K562 (cell line): ENCODE measurements at regions not wholly inside any gene's neighbourhood (a gene's known extent, or its start where the extent isn't known, plus 50 kb on each side); places are given as distances from the start of the nearest gene placed in this dataset.

ENCODE experiments used
- ATAC-seq: fragments of 200-7000 bp; cut with Tn5 transposase; 3 replicates; pipeline ENCODE4 v1.9.1; 2020; ENCODE audit warnings: moderate library complexity
- BruUV-seq: library from RNA; stranded (reverse); fragments of 400-500 nt; replicated peaks from 2 replicates; lab custom pipeline; 2021; lab: Mats Ljungman, UMichigan
- CTCF ChIA-PET: fragments of 300-600 bp; formaldehyde crosslinking; extraction: SDS; loops from one replicate; lab custom pipeline; 2021; ENCODE audit warnings: low intra/inter-chr PET ratio; lab: Yijun Ruan, JAX
- POLR2A ChIA-PET: fragments of 300-600, 350-650 bp; sonication (Branson Sonifier 250); formaldehyde crosslinking; extraction: SDS; loops from one replicate; lab custom pipeline; 2021; ENCODE audit warnings: antibody characterized with exemption, inconsistent platforms; lab: Yijun Ruan, JAX
- DNase-seq, 4 experiments: peaks; one replicate each; pipeline versions ENCODE4 v3.0.0 to v3.0.0-alpha.2; 2011 to 2018; ENCODE audit warnings: low spot score in 3 of 4, mixed read lengths in 3 of 4; ENCODE audit errors: extremely low read depth in 1 of 4
- FAIRE-seq: peaks from 2 replicates; lab custom pipeline; 2011; peaks lifted over from hg19 to GRCh38; lab: Jason Lieb, UNC
- H2AFZ ChIP-seq: 2 replicates; pipeline ENCODE4 v1.6.0; 2011; ENCODE audit warnings: low read depth, low read length, control low read depth, inconsistent platforms
- H3K27ac ChIP-seq: fragments of 200-600 bp; 3 replicates; pipeline ENCODE4 v1.8.0; 2011; ENCODE audit warnings: low read depth, mild to moderate bottlenecking, control low read depth, inconsistent platforms, low read length, moderate library complexity, mixed read lengths; ENCODE audit errors: extremely low read depth
- H3K27me3 ChIP-seq, 2 experiments: fragments of 300-600 bp in 1 of 2; 2 replicates in 1 of 2; 3 replicates in 1 of 2; pipeline versions ENCODE4 v1.6.0 to v1.8.0; 2011; ENCODE audit warnings: inconsistent platforms in 2 of 2, low read length in 2 of 2, mild to moderate bottlenecking in 1 of 2, mixed read lengths in 1 of 2, moderate library complexity in 1 of 2; ENCODE audit not compliant: control insufficient read depth in 2 of 2, insufficient read depth in 2 of 2
- H3K36me3 ChIP-seq: fragments of 300-600 bp; 3 replicates; pipeline ENCODE4 v1.8.0; 2011; ENCODE audit warnings: mild to moderate bottlenecking, low read length, inconsistent platforms; ENCODE audit not compliant: control insufficient read depth, insufficient read depth
- H3K4me1 ChIP-seq, 2 experiments: fragments of 200-600 bp in 1 of 2; replicated peaks in 1 of 2; 2 replicates in 1 of 2; 3 replicates in 1 of 2; pipeline versions ENCODE4 v1.5.1 to v1.8.0; 2011; ENCODE audit warnings: inconsistent platforms in 2 of 2, low read length in 2 of 2, mild to moderate bottlenecking in 1 of 2, mixed read lengths in 1 of 2, moderate library complexity in 1 of 2; ENCODE audit not compliant: control insufficient read depth in 2 of 2, insufficient read depth in 2 of 2
- H3K4me2 ChIP-seq: 2 replicates; pipeline ENCODE4 v1.6.1; 2011; ENCODE audit warnings: low read length, control low read depth, inconsistent platforms, mixed read lengths; ENCODE audit not compliant: insufficient read depth
- H3K4me3 ChIP-seq: fragments of 200-600 bp; sonication (generic), shearing (Covaris generic); 2 replicates; pipeline ENCODE4 v1.5.1; 2016; ENCODE audit warnings: control low read depth, inconsistent platforms
- H3K79me2 ChIP-seq: fragments of 200-600 bp; 3 replicates; pipeline ENCODE4 v1.8.0; 2011; ENCODE audit warnings: low read length, inconsistent platforms; ENCODE audit not compliant: control insufficient read depth, insufficient read depth
- H3K9ac ChIP-seq, 2 experiments: 2 replicates each; pipeline versions ENCODE4 v1.6.0 to v1.6.1; 2011; ENCODE audit warnings: low read depth in 2 of 2, low read length in 2 of 2, control low read depth in 1 of 2, inconsistent platforms in 1 of 2, mild to moderate bottlenecking in 1 of 2, mixed read lengths in 1 of 2; ENCODE audit not compliant: insufficient read depth in 1 of 2
- H3K9me1 ChIP-seq: one replicate; pipeline ENCODE4 v1.6.0; 2011; ENCODE audit warnings: inconsistent platforms, mild to moderate bottlenecking, low read length, moderate library complexity; ENCODE audit not compliant: control insufficient read depth, insufficient read depth
- H3K9me3 ChIP-seq: replicated peaks from 2 replicates; pipeline ENCODE4 v1.5.1; 2011; ENCODE audit warnings: low read depth, low read length, inconsistent platforms; ENCODE audit not compliant: control insufficient read depth, insufficient read depth
- H4K20me1 ChIP-seq: replicated peaks from 2 replicates; pipeline ENCODE4 v1.6.1; 2011; ENCODE audit warnings: low read length, inconsistent platforms, mixed read lengths; ENCODE audit not compliant: control insufficient read depth, insufficient read depth
- GATAD2B ChIP-seq: fragments of 450-650 bp; IDR thresholded peaks from 2 replicates; pipeline ENCODE4 v1.6.1; 2017; ENCODE audit warnings: mild to moderate bottlenecking, borderline replicate concordance
- NKRF ChIP-seq: fragments of 450-650 bp; IDR thresholded peaks from 2 replicates; pipeline ENCODE4 v1.6.1; 2016; ENCODE audit warnings: borderline replicate concordance
- TGIF2 ChIP-seq: sonication (generic); formaldehyde crosslinking; IDR thresholded peaks from 2 replicates; pipeline ENCODE4 v1.8.1; 2022; ENCODE audit warnings: mild to moderate bottlenecking, missing genetic modification reagents, moderate library complexity
- ZNF224 ChIP-seq: sonication (generic); formaldehyde crosslinking; IDR thresholded peaks from 2 replicates; pipeline ENCODE4 v1.8.0; 2022; ENCODE audit warnings: mild to moderate bottlenecking, missing genetic modification reagents
- ZNF79 ChIP-seq: fragments of 250-450 bp; sonication (Bioruptor Pico); IDR thresholded peaks from 2 replicates; pipeline ENCODE4 v1.4.0; 2020; ENCODE audit warnings: low read depth, mild to moderate bottlenecking, moderate library complexity
- WGBS: fragments of 100-300 bp; shearing (Covaris generic); methylation state at CpG from one replicate; pipeline ENCODE4 v1.1.6; 2016; ENCODE audit warnings: low coverage, mixed read lengths; ENCODE audit not compliant: insufficient coverage; ENCODE audit errors: missing lambda C conversion rate; 5-methylcytosine and 5-hydroxymethylcytosine counted together
- in situ Hi-C: fragments of 300-500 bp; cut with MboI; formaldehyde crosslinking; loops from 4 replicates; pipeline ENCODE4 v1.15.0; 2018; ENCODE audit warnings: inconsistent platforms, mixed read lengths
- intact Hi-C: fragments of 100-400 bp; cut with micrococcal nuclease; formaldehyde crosslinking; loops from 2 replicates; pipeline ENCODE4 v1.14.2; 2022
- TF ChIP-seq, protein P1 (sequence below): fragments of 250-450 bp; sonication (Bioruptor Pico); IDR thresholded peaks from 2 replicates; pipeline ENCODE4 v1.4.0; 2020; ENCODE audit warnings: borderline replicate concordance

- H2AFZ ChIP-seq = no peak overlapping the region
- H3K79me2 ChIP-seq = no peaks in the 10 kb centered on the region
- no peaks in the 10 kb centered on the region for H3K9me1 ChIP-seq
- no peaks in the 10 kb centered on the region for H3K9me3 ChIP-seq
- no peaks in the 10 kb centered on the region for H3K4me1 ChIP-seq
- DNase-seq (no peak), ATAC-seq (peak; percentile 21; the same call in 1 of the 3 replicates), FAIRE-seq (no peak)
- in situ Hi-C loops = no loop called here
- H3K4me2 ChIP-seq = no peak overlapping the region
- H3K27ac ChIP-seq = no peak overlapping the region
- H3K9ac ChIP-seq = no peak overlapping the region
- H3K4me3 ChIP-seq = no peak overlapping the region
- H4K20me1 ChIP-seq = no peaks in the 10 kb centered on the region
- intact Hi-C loops = no loop called here
- H3K27me3 ChIP-seq = peaks cover 0 to 5% of the 10 kb centered on the region in 2 experiments; a peak in 1 of 5 replicates
- TF ChIP-seq, protein P1, sequence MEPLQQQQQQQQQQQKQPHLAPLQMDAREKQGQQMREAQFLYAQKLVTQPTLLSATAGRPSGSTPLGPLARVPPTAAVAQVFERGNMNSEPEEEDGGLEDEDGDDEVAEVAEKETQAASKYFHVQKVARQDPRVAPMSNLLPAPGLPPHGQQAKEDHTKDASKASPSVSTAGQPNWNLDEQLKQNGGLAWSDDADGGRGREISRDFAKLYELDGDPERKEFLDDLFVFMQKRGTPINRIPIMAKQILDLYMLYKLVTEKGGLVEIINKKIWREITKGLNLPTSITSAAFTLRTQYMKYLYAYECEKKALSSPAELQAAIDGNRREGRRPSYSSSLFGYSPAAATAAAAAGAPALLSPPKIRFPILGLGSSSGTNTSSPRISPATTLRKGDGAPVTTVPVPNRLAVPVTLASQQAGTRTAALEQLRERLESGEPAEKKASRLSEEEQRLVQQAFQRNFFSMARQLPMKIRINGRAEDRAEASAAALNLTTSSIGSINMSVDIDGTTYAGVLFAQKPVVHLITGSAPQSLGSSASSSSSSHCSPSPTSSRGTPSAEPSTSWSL (CRISPR knock-in tag) = no peak
- TF ChIP-seq ZNF224 = no peak
- TF ChIP-seq NKRF = no peak
- no peak for TF ChIP-seq TGIF2 (CRISPR knock-in tag)
- no peak for TF ChIP-seq ZNF79 (CRISPR knock-in tag)
- no peak for TF ChIP-seq GATAD2B
- CTCF ChIA-PET = no interaction called here
- BruUV-seq = no TSS peak
- WGBS = 0% methylated on average over 8 of the region's 8 CpGs
- no peaks in the 10 kb centered on the region for H3K36me3 ChIP-seq
- POLR2A ChIA-PET = interaction anchor here (1.0 kb wide), 1 partner anchor 15 kb away, joined by 3 read pairs; no protein-coding TSS in a partner anchor
These were observed 135.8 kb upstream of the CPHXL start for GRCh38 chr16:75862098-75862386.
